ENCODE measurements at regions not wholly inside any gene's neighbourhood (a gene's known extent, or its start where the extent isn't known, plus 50 kb on each side); places are given as distances from the start of the nearest gene placed in this dataset.

DNA sequence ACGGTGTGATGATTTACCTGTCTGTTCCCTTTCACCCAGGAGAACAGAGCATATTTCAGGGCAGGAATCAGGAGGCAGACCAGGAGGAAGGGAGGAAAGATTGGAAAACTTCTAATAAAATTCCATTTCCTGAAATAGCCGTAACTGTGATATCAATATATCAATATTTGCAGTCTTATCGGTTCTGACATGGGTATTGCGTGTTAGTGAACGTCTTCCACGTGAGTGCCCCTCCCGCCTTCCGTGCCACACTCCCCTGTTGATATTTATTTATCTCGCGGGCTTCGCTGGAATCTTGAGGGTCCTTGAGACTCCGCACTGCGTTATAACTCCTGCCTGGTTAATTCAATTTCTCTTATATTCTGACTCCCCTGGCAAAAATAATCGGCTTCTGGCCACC is 1160.4 kb downstream of the BRD1 start:
- Histone ChIP-seq H3K36me3 (ENCODE audit: control insufficient read depth, insufficient read depth, low read length) (no peaks in the 10 kb centered on the region), H3K4me3 (ENCODE audit: low read depth, low read length) (no peak overlapping the region), H3K27me3 (ENCODE audit: control insufficient read depth, insufficient read depth, low read length) (no peaks in the 10 kb centered on the region)
- TF ChIP-seq, protein P1, sequence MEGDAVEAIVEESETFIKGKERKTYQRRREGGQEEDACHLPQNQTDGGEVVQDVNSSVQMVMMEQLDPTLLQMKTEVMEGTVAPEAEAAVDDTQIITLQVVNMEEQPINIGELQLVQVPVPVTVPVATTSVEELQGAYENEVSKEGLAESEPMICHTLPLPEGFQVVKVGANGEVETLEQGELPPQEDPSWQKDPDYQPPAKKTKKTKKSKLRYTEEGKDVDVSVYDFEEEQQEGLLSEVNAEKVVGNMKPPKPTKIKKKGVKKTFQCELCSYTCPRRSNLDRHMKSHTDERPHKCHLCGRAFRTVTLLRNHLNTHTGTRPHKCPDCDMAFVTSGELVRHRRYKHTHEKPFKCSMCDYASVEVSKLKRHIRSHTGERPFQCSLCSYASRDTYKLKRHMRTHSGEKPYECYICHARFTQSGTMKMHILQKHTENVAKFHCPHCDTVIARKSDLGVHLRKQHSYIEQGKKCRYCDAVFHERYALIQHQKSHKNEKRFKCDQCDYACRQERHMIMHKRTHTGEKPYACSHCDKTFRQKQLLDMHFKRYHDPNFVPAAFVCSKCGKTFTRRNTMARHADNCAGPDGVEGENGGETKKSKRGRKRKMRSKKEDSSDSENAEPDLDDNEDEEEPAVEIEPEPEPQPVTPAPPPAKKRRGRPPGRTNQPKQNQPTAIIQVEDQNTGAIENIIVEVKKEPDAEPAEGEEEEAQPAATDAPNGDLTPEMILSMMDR (IDR thresholded peaks at IDR 0.05; ENCODE audit: insufficient read depth, low read depth, low read length): no peak
- DNase-seq (ENCODE audit: low read depth): no peak
- POLR2A ChIA-PET: no interaction called here
- CTCF ChIA-PET: no interaction called here

DNA sequence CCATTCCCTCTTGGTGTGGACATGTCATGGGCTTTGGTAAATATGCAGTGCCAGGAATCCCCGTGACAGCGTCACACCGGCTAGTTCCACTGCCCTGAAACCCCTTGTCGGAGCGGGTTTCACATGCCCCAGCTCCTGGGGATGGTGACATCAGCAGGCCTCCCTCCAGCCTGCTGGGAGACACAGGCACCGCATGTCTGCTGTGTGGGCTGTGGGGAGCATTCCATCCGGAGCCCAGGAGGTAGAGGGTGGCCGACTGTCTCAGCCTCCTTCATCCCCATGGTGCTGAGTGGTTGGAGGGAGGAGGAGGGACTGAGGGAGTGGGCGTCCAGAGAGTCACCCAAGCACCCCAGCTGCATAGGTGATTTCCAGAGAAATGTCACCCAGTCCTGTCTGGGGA is 1161.1 kb downstream of the BRD1 start:
- H3K4me3 ChIP-seq (ENCODE audit: low read depth, low read length): no peak overlapping the region
- DNase-seq (ENCODE audit: low read depth): no peak
- no peaks in the 10 kb centered on the region for H3K36me3 ChIP-seq (ENCODE audit: control insufficient read depth, insufficient read depth, low read length)
- TF ChIP-seq, protein P1 (IDR thresholded peaks at IDR 0.05; ENCODE audit: insufficient read depth, low read depth, low read length): no peak
- POLR2A ChIA-PET: no interaction called here
- no peaks in the 10 kb centered on the region for H3K27me3 ChIP-seq (ENCODE audit: control insufficient read depth, insufficient read depth, low read length)
- CTCF ChIA-PET: no interaction called here

DNA sequence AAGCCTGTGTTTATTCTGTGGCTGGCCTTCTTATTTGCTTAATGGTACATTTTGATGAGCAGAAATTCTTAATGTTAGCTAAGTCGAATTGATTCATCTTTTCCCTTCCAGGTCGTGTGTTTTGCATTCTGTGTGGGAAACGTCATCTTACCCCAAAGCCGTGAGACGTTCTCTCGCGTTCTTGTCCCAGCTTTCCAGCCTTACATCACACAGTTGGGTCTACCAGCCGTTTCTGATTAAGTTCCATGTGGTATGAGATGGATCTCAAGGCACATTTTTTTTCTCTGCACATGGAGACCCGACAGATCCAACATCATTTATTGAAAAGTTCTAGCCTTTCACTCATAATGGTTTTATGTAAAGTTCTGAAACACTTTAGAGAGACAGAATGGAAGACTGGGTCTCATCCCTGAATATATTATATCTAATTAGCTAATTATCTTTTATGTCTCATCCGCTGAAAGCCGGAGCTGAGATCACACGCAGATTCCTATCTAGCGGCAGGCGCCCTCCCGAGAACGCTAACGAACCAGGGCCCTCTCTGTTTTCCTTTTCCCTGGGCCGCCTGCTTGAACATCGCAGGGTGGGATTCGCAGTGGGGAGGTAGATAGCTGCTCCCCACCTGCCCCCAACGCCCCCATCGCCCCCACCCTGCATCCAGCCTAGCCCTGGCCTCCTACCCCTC is 1162.2 kb downstream of the BRD1 start:
- ChIA-PET CTCF (no interaction called here), POLR2A (no interaction called here)
- no peak for DNase-seq (ENCODE audit: low read depth)
- TF ChIP-seq, protein P1 (IDR thresholded peaks at IDR 0.05; ENCODE audit: insufficient read depth, low read depth, low read length): no peak
- Histone ChIP-seq H3K4me3 (ENCODE audit: low read depth, low read length) (no peak overlapping the region), H3K36me3 (ENCODE audit: control insufficient read depth, insufficient read depth, low read length) (no peaks in the 10 kb centered on the region), H3K27me3 (ENCODE audit: control insufficient read depth, insufficient read depth, low read length) (no peaks in the 10 kb centered on the region)

DNA sequence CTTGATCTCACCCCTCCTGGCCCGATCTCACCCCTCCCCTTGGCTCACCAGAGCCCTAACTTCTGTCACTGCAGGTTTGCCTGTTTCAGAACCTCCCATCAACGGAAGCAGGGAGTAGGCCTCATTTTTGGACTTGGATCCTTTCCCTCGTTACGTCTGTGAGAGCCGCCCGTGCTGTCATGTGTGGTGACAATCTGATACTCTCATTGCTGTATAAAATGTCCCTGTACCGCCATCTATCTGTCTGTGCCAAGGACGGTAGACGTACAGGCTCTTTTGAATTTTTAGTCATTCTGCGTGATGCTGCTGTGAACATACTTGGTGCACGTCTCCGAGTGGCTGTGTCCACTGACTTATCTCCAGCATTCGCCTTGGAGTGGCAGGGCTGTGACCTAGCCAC is 1163.1 kb downstream of the BRD1 start:
- Histone ChIP-seq H3K4me3 (ENCODE audit: low read depth, low read length) (no peak overlapping the region), H3K27me3 (ENCODE audit: control insufficient read depth, insufficient read depth, low read length) (no peaks in the 10 kb centered on the region), H3K36me3 (ENCODE audit: control insufficient read depth, insufficient read depth, low read length) (no peaks in the 10 kb centered on the region)
- TF ChIP-seq, protein P1 (IDR thresholded peaks at IDR 0.05; ENCODE audit: insufficient read depth, low read depth, low read length): no peak
- ChIA-PET CTCF (no interaction called here), POLR2A (no interaction called here)
- DNase-seq (ENCODE audit: low read depth): no peak

DNA sequence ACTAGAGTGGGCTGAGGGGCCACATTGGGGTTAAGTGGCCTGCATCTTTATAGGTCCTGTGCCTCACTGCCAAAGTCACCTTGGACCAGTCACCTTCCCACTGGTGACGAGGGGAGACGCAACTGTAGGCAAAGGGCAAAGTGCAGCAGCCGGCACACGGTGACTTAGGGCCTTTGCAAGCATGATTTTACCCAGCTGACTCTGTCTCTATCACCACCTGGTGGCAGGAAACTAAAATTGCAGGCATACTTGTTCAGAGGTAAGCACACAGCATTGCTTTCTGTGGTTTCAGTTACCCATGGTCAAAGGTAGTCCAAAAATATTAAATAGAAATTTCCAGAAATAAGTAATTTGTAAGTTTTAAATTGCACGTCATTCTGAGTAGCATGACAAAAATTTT is 1164.4 kb downstream of the BRD1 start:
- ChIA-PET CTCF (no interaction called here), POLR2A (no interaction called here)
- DNase-seq (ENCODE audit: low read depth): no peak
- TF ChIP-seq, protein P1 (IDR thresholded peaks at IDR 0.05; ENCODE audit: insufficient read depth, low read depth, low read length): peak; percentile 17; the same call in 1 of the 2 replicates
- Histone ChIP-seq H3K36me3 (ENCODE audit: control insufficient read depth, insufficient read depth, low read length) (no peaks in the 10 kb centered on the region), H3K27me3 (ENCODE audit: control insufficient read depth, insufficient read depth, low read length) (no peaks in the 10 kb centered on the region), H3K4me3 (ENCODE audit: low read depth, low read length) (no peak overlapping the region)

All from BJ (cell line).